Thyroid gland (tissue), 4 donors: ENCODE measurements at regions not wholly inside any gene's neighbourhood (a gene's known extent, or its start where the extent isn't known, plus 50 kb on each side); places are given as distances from the start of the nearest gene placed in this dataset.

Experiments used
- CTCF ChIP-seq, 6 experiments: fragments of 200-600 bp in 3 of 6; fragments of 450-650 bp in 3 of 6; sonication (generic) in 3 of 6; IDR thresholded peaks; one replicate each; pipeline ENCODE4 v1.5.1; 2016 to 2019; ENCODE audit warnings: antibody characterized with exemption in 6 of 6, mild to moderate bottlenecking in 2 of 6, inconsistent platforms in 1 of 6, moderate library complexity in 1 of 6
- POLR2A ChIP-seq, 2 donors: fragments of 450-650 bp; IDR thresholded peaks; one replicate each; pipeline ENCODE4 v1.6.1; 2017; ENCODE audit warnings: antibody characterized with exemption in 2 of 2, mild to moderate bottlenecking in 2 of 2, moderate library complexity in 1 of 2

- TF ChIP-seq POLR2A (IDR thresholded peaks at IDR 0.05), result no peak
- no peak for TF ChIP-seq CTCF (IDR thresholded peaks at IDR 0.05)
Observed at GRCh38 chr2:32882816-32883810, 63.6 kb upstream of the LTBP1 start.
